OCI-LY1 (cell line): ENCODE measurements at regions not wholly inside any gene's neighbourhood (a gene's known extent, or its start where the extent isn't known, plus 50 kb on each side); places are given as distances from the start of the nearest gene placed in this dataset.

Experiments
- H2AFZ ChIP-seq: fragments of 200-600 bp; sonication (generic), shearing (Covaris generic); 2 replicates; pipeline ENCODE4 v1.6.0; 2014; ENCODE audit warnings: antibody characterized with exemption, mild to moderate bottlenecking, low read length
- H3F3A ChIP-seq: fragments of 200-600 bp; sonication (generic), shearing (Covaris generic); 2 replicates; pipeline ENCODE4 v1.6.0; 2014; ENCODE audit warnings: mild to moderate bottlenecking, antibody characterized with exemption, low read length, moderate library complexity; ENCODE audit not compliant: insufficient read depth
- H3K27ac ChIP-seq: fragments of 200-600 bp; sonication (generic); 2 replicates; pipeline ENCODE4 v1.5.1; 2014; ENCODE audit warnings: low read length, mixed run types, mild to moderate bottlenecking, low read depth; ENCODE audit not compliant: poor library complexity, severe bottlenecking
- H3K27me3 ChIP-seq: fragments of 200-600 bp; sonication (generic); 2 replicates; pipeline ENCODE4 v1.6.0; 2014; ENCODE audit warnings: antibody characterized with exemption, mild to moderate bottlenecking, low read length, moderate library complexity; ENCODE audit not compliant: insufficient read depth
- H3K36me3 ChIP-seq: fragments of 200-600 bp; sonication (generic); 2 replicates; pipeline ENCODE4 v1.6.1; 2014; ENCODE audit warnings: mild to moderate bottlenecking, antibody characterized with exemption, low read length, moderate library complexity, mixed read lengths; ENCODE audit not compliant: insufficient read depth
- H3K4me1 ChIP-seq: fragments of 200-600 bp; sonication (generic); 2 replicates; pipeline ENCODE4 v1.5.1; 2014; ENCODE audit warnings: mild to moderate bottlenecking, low read length, moderate library complexity; ENCODE audit not compliant: insufficient read depth, severe bottlenecking
- H3K4me2 ChIP-seq: fragments of 200-600 bp; sonication (generic), shearing (Covaris generic); 2 replicates; pipeline ENCODE4 v1.6.1; 2014; ENCODE audit warnings: low read length
- H3K4me3 ChIP-seq: fragments of 200-600 bp; sonication (generic); 2 replicates; pipeline ENCODE4 v1.5.1; 2014; ENCODE audit warnings: low read length, low read depth, mild to moderate bottlenecking, mixed read lengths; ENCODE audit not compliant: poor library complexity, severe bottlenecking
- H3K79me2 ChIP-seq: fragments of 200-600 bp; shearing (Covaris generic); 2 replicates; pipeline ENCODE4 v1.6.1; 2016; ENCODE audit warnings: mixed run types, low read length, mixed read lengths; ENCODE audit not compliant: insufficient read depth
- H3K9ac ChIP-seq: fragments of 200-600 bp; sonication (generic), shearing (Covaris generic); 2 replicates; pipeline ENCODE4 v1.6.1; 2014; ENCODE audit warnings: mild to moderate bottlenecking, low read length, mixed read lengths
- H3K9me2 ChIP-seq: fragments of 200-600 bp; sonication (generic), shearing (Covaris generic); 2 replicates; pipeline ENCODE4 v1.6.1; 2014; ENCODE audit warnings: low read depth, mild to moderate bottlenecking, low read length, mixed read lengths
- H3K9me3 ChIP-seq: fragments of 200-600 bp; shearing (Covaris generic); 2 replicates; pipeline ENCODE4 v1.6.1; 2014; ENCODE audit warnings: low read length, mixed read lengths
- H4K20me1 ChIP-seq: fragments of 200-600 bp; sonication (generic), shearing (Covaris generic); 2 replicates; pipeline ENCODE4 v1.6.0; 2016; ENCODE audit warnings: mild to moderate bottlenecking, low read length; ENCODE audit not compliant: insufficient read depth
- EZH2 ChIP-seq: fragments of 200-600 bp; sonication (generic), shearing (Covaris generic); IDR thresholded peaks from 2 replicates; pipeline ENCODE4 v1.8.0; 2017; ENCODE audit warnings: borderline replicate concordance, mixed run types, mild to moderate bottlenecking, antibody characterized with exemption, low read length, moderate library complexity, mixed read lengths
- TF ChIP-seq, protein P1 (sequence below): fragments of 200-600 bp; sonication (generic), shearing (Covaris generic); IDR thresholded peaks from 2 replicates; pipeline ENCODE4 v1.5.1; 2017; ENCODE audit warnings: mild to moderate bottlenecking, antibody characterized with exemption, low read length, moderate library complexity, mixed read lengths

DNA sequence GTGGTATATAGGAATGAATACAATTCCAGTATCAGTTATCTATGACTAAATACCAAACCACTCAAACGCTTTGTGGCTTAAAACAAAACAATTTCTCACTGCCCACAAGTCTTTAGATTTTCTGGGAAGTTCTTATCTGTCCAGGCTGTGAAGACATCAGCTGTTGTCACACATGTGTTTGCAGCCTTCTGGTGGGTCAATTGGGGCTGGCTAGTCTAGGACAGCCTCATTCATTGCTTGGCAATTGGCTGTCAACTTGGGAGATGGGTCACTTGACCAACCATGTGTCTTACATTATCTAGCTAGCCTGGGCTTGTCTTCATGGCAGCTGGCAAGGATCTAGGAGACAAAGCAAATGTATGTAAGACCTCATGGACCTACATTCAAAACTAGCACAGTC is 53.8 kb upstream of the PAPPA start:
- Histone ChIP-seq H2AFZ (no peak overlapping the region), H3K4me3 (no peak overlapping the region), H3K27ac (no peak overlapping the region), H3K27me3 (no peaks in the 10 kb centered on the region), H3K79me2 (no peaks in the 10 kb centered on the region), H3K9me3 (no peaks in the 10 kb centered on the region), H3K9ac (no peak overlapping the region), H3K9me2 (no peaks in the 10 kb centered on the region), H4K20me1 (no peaks in the 10 kb centered on the region), H3K4me2 (no peak overlapping the region), H3K4me1 (no peaks in the 10 kb centered on the region), H3K36me3 (no peaks in the 10 kb centered on the region), H3F3A (no peaks in the 10 kb centered on the region)
- no peak for TF ChIP-seq EZH2
- TF ChIP-seq, protein P1, sequence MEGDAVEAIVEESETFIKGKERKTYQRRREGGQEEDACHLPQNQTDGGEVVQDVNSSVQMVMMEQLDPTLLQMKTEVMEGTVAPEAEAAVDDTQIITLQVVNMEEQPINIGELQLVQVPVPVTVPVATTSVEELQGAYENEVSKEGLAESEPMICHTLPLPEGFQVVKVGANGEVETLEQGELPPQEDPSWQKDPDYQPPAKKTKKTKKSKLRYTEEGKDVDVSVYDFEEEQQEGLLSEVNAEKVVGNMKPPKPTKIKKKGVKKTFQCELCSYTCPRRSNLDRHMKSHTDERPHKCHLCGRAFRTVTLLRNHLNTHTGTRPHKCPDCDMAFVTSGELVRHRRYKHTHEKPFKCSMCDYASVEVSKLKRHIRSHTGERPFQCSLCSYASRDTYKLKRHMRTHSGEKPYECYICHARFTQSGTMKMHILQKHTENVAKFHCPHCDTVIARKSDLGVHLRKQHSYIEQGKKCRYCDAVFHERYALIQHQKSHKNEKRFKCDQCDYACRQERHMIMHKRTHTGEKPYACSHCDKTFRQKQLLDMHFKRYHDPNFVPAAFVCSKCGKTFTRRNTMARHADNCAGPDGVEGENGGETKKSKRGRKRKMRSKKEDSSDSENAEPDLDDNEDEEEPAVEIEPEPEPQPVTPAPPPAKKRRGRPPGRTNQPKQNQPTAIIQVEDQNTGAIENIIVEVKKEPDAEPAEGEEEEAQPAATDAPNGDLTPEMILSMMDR = no peak

DNA sequence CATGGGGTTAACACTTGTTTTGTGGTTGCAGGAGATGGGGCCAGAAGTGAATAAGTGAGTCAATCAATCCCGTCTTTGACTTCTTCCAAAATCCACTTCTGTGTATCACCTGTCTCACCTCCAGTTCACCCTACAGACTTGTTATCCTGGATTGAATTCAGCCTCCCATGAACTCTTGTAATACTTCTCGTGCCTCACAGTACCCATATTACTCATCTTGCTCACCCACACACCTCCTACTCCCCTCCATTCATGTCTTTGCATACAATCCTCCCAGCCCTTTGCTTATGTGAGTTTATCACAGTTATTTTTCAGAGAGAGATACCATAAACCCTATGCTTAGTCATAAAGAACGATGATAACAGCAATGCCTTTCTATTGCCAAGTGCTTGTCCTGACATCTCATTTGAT is 52.9 kb upstream of the PAPPA start:
- H3K4me3 ChIP-seq = no peak overlapping the region
- H3K9ac ChIP-seq = no peak overlapping the region
- TF ChIP-seq, protein P1 = no peak
- no peak for TF ChIP-seq EZH2
- no peaks in the 10 kb centered on the region for H3K9me3 ChIP-seq
- no peaks in the 10 kb centered on the region for H3K9me2 ChIP-seq
- no peak overlapping the region for H3K27ac ChIP-seq
- no peaks in the 10 kb centered on the region for H3K79me2 ChIP-seq
- no peaks in the 10 kb centered on the region for H3K4me1 ChIP-seq
- H3K4me2 ChIP-seq = no peak overlapping the region
- H3K27me3 ChIP-seq = no peaks in the 10 kb centered on the region
- no peak overlapping the region for H2AFZ ChIP-seq
- H3F3A ChIP-seq = no peaks in the 10 kb centered on the region
- H4K20me1 ChIP-seq = no peaks in the 10 kb centered on the region
- no peaks in the 10 kb centered on the region for H3K36me3 ChIP-seq

GRCh38 chr9:116101516-116101915 is 52.1 kb upstream of the PAPPA start:
- no peak overlapping the region for H2AFZ ChIP-seq
- no peaks in the 10 kb centered on the region for H3K79me2 ChIP-seq
- no peaks in the 10 kb centered on the region for H3K27me3 ChIP-seq
- no peak for TF ChIP-seq EZH2
- TF ChIP-seq, protein P1 = no peak
- H3F3A ChIP-seq = no peaks in the 10 kb centered on the region
- H3K9me3 ChIP-seq = no peaks in the 10 kb centered on the region
- H3K4me1 ChIP-seq = no peaks in the 10 kb centered on the region
- H3K4me2 ChIP-seq = no peak overlapping the region
- H3K9ac ChIP-seq = no peak overlapping the region
- H3K36me3 ChIP-seq = no peaks in the 10 kb centered on the region
- H3K4me3 ChIP-seq = no peak overlapping the region
- no peak overlapping the region for H3K27ac ChIP-seq
- no peaks in the 10 kb centered on the region for H3K9me2 ChIP-seq
- no peaks in the 10 kb centered on the region for H4K20me1 ChIP-seq
